B cell (primary cell): ENCODE measurements at regions not wholly inside any gene's neighbourhood (a gene's known extent, or its start where the extent isn't known, plus 50 kb on each side); places are given as distances from the start of the nearest gene placed in this dataset.

ENCODE experiments used
- EZH2 ChIP-seq: IDR thresholded peaks from 2 replicates; pipeline ENCODE4 v1.6.1; 2012; ENCODE audit warnings: borderline replicate concordance, low read depth, mild to moderate bottlenecking, moderate library complexity, low read length; ENCODE audit not compliant: insufficient read depth, poor library complexity, severe bottlenecking
- TF ChIP-seq, protein P1 (sequence below): fragments of 200-600 bp; IDR thresholded peaks from one replicate; pipeline ENCODE4 v1.8.0; 2022; ENCODE audit warnings: antibody characterized with exemption, mild to moderate bottlenecking

- TF ChIP-seq, protein P1, sequence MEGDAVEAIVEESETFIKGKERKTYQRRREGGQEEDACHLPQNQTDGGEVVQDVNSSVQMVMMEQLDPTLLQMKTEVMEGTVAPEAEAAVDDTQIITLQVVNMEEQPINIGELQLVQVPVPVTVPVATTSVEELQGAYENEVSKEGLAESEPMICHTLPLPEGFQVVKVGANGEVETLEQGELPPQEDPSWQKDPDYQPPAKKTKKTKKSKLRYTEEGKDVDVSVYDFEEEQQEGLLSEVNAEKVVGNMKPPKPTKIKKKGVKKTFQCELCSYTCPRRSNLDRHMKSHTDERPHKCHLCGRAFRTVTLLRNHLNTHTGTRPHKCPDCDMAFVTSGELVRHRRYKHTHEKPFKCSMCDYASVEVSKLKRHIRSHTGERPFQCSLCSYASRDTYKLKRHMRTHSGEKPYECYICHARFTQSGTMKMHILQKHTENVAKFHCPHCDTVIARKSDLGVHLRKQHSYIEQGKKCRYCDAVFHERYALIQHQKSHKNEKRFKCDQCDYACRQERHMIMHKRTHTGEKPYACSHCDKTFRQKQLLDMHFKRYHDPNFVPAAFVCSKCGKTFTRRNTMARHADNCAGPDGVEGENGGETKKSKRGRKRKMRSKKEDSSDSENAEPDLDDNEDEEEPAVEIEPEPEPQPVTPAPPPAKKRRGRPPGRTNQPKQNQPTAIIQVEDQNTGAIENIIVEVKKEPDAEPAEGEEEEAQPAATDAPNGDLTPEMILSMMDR: no peak
- TF ChIP-seq EZH2: no peak
Observed at GRCh38 chr9:7367726-7368125, 431.9 kb downstream of the DMAC1 start.
